GM19372 (cell line): ENCODE measurements at regions not wholly inside any gene's neighbourhood (a gene's known extent, or its start where the extent isn't known, plus 50 kb on each side); places are given as distances from the start of the nearest gene placed in this dataset.

Experiments
- ATAC-seq: cut with Tn5 transposase; IDR thresholded peaks from one replicate; pipeline ENCODE4 v1.9.1; 2021; ENCODE audit warnings: mild to moderate bottlenecking, low read depth, moderate library complexity; ENCODE audit not compliant: unreplicated experiment

DNA sequence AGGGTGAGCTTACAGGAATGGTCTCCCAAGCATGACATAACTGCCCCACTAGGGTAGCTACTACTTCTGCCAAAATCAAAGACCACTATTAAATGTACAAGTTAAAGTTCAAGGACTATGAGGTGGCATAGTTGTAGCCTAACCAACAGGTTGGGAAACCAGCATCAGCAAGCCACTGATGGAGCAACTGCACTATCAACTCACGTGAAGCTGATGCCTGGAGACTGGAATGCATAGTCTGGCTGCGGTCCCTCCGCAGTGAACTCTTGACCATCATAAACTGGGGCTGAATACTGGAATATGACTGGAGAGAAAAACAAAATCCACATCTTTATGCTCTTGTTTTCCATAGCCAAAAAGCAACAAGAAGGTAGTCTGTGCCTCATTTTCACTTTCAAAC lies 541.4 kb downstream of the DNAJB9 start:
- ATAC-seq: no peak

DNA sequence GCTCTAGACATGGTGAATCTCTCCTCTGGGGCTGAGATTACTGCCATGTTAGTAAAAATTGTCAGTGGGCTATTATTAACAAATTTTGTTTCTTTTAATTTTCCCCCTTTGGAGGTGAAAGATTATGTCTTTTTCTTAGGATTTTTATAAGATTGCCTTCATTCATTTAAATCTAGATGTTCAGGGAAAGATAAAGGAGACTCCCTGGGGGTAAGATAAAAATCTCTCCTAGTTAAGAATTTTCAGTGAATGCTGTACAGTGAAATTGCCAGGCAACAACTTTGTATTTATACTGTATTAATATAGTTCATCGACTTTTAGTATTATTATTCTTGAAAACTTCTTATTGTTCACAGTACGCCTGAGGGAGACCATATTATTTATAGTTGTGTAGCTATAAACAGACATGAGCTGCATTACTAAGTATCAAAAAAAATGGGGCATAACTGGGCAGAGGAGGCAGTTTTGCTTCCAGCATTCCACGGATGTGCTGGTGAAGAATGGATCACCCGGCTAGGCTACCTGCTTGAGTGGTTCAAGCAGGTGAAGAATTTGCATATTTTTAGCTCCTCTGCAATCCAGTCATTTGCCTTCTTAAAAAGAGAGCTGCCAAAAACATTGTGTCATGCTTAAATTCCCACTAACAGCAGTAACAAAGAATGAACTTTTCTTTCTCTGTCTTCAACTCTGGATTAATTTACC lies 552.1 kb downstream of the DNAJB9 start:
- ATAC-seq: no peak

DNA sequence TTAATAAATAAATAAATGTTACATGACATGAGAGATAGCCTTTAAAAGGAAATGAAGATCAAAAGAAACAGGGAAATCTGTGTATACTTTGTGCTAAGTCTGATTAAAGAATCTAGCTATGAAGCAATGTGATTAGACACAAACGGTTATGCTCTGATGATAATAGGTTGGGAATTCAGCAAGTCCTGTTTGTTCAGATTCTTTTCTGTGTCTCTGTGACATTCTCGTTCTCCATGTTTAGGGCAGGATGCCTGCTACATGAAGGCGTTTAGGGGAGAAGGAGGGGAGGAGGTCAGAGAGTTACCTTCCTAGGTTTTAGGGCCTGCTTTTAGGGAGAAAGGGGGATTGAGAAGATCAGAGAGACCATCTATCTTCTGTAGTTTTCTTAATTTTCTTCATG lies 555.3 kb downstream of the DNAJB9 start:
- no peak for ATAC-seq

DNA sequence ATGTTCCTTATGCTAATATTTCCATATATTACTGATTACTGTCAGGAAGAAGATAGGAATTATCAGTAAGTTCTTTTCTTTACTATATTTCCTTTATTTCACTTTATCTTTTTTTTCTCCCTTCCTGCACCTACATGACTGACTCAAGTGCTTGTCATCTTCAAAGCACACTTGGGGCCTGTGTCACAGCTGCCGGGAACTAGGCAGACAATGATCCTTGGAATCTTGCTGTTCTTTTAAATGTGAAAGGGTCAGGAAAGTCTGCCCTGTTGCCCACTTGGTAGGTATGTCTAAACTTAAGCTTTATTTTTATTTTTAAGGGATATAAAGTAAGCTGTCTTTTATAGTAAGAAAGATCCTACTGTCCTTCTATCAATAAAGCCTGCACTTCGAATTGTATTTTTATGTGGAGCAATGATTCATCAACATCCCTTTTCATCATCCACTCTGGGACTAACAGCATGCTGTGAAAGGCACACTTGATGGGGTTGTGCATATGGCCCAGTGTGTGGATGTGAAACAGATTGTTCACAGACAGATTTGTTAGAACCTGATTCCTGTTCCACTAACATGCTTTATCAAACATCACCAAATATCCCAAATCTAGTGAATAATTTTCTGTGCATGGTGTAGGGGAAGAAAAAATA lies 556.9 kb downstream of the DNAJB9 start:
- no peak for ATAC-seq

DNA sequence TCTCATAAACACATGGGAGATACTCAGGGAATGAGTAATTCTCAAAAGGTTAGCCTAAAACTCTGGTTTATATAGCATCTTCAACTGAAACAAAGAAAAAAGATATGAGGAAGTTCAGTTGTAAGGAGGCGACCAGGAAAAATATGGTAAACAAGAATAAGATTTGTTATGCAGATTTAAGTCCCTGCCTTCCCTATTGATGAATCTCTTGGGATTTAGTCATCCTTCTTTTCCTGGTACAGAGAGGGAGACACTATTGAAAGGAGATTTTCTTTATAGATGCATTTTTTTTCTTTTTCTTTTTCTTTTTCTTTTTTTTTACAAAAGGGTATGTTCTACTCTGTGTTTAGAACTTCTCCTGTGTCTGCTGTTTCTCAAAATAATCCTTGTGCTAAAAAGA lies 557.5 kb downstream of the DNAJB9 start:
- ATAC-seq: no peak

DNA sequence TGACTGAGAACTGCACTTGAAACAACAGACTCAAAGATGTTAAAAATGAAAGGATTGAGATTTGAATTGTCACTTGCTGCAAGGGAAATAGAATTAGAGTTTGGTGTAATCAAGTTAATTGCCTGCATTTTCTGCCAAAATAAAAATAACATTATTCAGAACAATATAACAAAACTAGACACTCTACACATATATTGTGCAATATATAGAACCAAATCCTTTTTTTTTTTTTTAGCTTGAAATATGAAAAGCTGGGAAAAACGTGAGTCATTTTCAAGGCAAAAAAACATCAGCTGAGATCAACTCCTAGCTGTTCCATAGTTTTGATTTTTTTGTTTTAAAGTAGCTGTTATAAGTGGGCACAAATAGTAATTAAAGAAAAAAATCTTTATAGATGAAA lies 561.5 kb downstream of the DNAJB9 start:
- ATAC-seq: no peak

DNA sequence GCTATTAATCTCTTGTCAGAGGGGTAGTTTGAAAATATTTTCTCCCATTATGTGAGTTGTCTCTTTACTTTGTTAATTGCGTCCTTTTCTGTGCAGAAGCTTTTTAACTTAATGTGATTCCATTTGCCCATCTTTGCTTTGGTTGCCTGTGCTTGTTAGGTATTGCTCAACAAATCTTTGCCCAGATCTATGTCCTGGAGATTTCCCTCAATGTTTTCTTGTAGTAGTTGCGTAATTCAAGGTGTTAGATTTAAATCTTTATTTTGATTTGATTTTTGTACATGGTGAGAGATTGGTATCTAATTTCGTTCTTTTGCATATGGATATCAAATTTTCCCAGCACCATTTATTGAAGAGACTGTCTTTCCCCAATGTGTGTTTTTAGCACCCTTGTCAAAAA lies 567.2 kb downstream of the DNAJB9 start:
- no peak for ATAC-seq

DNA sequence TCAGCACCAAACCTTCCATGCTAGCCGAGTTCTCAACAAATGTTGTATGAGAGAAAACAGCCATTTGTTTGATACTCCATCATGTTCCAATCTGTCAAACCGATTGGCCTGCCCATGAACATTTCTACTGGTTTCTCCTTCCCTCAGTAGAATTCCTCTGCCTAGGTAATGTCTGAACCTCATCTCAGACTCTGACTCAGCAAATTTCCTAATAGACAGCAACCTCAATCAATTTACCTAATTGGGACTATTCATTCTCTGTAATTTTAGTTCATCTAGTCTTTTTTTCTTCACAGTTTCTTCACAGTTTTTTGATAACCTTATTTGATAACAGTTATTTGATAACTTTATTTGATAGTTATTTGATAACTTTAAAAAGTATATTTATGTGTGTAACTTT lies 585.1 kb downstream of the DNAJB9 start:
- ATAC-seq: no peak

DNA sequence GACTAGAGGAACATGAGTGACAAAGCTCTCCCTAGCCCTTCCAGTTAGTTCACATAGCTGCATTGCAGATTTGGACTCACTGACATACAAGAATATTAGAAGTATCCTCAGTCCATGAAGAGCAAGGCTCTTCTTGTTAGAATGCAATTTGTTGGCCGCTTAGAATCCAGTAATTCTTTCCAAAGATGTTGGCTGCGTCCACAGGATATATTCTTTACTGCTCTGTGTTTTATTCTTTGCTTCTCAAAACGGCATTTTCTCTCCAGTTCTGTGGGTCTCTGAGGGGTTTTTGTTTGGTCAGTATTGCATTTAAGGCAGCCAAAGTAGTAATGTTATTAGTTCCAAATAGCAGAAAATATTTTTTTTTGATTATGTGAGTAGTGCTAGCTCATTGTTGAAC lies 588.6 kb downstream of the DNAJB9 start:
- ATAC-seq: no peak

DNA sequence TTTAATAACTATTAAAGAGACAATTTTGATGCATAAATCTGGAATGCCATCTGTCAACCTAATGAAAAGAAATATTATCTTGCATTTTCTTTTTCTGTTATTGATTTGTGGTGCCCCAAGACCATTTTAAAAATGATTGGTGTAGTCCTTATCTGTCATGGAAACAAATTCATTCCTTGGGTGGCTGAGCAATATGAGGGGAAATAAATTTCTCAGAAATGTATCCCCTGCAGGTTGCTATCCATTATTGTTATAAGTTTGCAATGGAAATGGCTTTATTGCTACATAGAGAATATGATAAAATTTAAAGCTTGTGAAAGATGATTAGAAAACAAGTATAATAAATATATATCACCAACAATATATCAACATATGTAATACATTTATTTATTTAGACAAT lies 607.0 kb downstream of the DNAJB9 start:
- ATAC-seq: no peak

DNA sequence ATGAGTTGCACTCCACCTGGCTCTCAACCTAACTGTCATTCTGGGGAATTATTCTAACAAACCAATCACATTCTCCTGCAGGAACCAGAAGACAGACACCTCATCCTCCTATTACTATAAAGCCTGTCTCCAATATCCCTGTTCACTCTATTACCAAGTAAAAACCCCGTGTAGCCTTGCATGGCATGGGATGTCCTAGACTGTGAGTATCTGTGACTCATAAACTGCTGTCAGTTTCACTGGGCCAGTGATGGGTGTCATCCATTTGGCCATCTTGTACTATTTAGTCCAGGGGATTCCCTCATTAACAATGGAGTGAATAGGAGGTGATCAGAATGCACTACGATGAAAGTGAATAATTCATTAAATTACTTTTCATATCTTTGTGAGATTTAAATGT lies 608.7 kb downstream of the DNAJB9 start:
- no peak for ATAC-seq

DNA sequence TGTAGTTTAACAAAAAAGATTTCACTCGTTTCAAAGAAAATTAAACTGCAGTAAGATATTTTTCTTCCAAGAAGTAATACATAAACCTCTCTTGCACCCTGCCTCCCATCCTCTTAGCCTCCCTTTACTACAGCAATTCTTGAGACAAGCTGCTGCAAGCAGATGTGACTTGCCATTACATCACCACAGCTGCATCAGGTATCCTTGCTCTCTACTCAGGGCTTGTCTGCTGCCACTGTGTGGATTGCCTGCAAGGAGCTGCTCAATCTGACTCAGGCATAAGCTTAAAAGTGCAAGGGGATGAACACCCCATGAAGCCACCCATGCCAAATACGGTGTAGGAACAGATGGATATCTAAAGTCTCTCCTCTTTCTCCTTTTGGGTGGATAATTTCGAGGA lies 609.9 kb downstream of the DNAJB9 start:
- no peak for ATAC-seq

DNA sequence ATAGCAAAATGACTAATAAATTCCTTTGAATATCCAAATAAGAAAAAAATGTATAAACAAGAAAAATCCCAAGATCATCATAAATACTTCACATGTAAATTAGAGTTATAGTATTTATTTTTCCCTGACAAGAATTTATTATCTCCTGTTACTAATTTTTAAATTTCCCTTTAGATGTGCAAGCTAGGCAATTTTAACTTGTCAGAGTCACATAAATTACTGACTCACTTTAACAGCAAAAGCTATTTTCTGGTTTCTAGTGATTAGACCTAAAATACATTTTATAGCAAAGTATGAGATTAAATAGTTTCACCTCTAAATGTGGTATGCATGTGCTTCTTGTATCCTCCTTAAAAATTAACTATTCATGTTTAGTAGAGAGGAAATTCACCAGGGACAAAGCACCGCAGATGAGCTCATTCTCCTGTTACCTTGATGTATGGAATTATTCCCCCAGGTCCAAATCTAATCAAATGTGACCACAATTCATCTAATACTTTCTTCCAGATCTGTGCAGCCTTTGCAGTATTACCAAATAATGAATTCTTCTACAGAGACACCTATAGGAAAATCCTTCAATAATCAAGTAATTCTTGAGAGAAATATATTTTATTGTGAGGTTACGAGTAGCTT lies 621.2 kb downstream of the DNAJB9 start:
- no peak for ATAC-seq

DNA sequence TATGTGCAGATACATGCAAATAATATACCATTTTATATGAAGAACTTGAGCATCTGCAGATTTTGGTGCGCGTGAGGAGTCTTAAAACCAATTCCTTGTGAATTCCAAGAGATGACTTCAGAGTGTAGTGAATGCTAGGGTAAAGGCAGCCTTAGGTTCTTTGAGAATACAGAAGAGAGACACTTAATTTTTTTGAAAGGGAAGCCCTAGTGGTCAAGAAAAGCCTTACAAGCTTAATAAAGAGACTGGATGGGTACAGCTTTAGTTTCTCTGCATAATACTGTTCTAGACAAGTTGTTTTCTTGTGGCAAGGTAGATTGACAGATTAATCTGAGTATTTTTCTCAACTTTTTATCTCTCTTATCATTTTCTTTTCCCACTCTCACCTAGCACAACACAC lies 636.5 kb downstream of the DNAJB9 start:
- ATAC-seq: no peak

DNA sequence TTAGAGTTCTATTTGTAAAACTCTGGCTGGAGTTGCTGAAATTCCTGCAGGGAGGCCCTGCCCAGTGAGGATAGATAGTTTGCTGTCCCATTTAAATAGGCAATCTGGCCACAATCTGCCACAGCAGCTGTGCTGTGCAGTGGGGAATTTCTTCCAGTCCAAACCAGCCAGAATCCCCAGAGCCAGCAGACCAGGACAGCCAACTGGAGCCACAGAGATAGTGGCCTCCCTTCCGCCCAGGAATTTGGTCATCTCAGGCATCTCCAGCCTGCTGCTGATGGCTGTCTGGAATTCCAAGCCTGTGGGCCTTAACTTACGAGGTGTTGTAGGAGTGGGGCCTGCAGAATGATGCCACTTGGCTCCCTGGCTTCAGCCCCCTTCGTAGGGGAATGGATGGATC lies 643.4 kb downstream of the DNAJB9 start:
- no peak for ATAC-seq

DNA sequence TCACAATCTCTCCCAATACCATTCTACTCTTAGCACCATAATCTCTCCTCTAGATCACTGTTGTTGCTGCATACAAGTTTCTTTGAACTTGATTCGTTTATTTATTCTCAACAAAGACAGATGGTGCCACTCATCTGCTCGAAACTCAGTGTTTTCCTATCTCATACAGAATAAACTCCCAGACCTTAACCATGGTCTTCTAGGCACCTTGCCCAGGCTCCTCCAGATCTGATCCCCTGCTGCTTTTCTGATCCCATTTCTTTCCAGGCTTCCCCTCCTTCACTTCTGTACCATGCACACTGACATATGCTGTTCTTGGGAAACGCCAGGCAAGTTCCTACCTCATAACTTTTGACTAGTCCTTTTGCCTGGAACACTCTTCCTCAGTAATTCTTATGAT lies 645.7 kb downstream of the DNAJB9 start:
- no peak for ATAC-seq

DNA sequence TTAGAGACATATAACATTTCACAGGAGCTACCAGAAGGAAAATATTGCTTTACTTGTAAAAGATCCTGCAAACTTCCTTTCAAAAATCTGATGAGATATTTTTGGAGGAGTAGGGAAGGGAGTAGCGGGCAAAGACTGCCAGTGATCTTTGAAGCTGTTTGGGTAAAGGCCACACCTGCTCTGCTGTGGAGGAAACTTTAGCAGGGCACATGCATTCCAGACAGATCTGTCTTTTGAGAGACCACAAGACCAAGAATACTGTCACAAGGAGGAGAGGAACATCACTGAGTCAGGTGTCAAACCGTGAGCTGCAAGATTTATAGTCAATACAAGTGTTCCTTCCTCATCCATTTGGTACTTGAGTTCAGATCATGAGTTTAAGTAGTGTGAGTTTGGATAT lies 654.4 kb downstream of the DNAJB9 start:
- no peak for ATAC-seq

DNA sequence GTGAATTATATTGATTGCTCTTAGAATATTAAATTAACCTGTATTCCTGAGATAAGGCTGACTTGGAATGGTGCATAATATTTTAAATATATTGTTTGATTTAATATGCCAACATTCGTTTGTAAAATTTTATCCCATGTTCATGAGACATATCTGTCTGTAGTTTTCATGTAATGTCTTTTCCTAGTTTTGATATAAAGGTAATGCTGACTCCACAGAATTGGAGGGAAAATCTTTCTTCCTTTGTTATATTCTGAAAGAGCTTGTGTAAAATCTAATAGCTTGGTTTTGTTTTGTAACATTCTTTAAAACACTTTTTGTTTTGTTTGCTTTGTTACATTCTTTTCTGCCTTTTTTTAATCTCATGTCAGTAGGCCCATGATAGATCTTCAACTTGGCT lies 657.0 kb downstream of the DNAJB9 start:
- no peak for ATAC-seq

DNA sequence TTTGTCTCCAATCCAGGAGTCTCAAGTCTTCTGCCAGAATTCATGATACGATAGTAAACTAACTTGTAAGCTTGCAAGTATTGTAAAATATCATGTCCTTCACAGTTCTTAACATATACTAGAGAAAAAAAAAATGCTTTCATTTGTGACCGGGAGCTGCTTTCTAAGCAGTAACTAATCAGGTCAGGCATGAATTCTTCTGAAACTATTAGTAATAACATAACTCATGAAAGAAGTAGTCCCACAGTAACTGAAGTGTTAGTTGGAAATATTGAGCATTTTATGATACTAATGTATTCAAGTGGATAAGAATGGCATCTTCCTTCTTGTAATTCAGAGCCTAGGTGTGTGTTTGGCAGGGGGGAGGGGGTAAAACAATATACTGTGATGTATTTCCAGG lies 665.6 kb downstream of the DNAJB9 start:
- ATAC-seq: peak; percentile 76

DNA sequence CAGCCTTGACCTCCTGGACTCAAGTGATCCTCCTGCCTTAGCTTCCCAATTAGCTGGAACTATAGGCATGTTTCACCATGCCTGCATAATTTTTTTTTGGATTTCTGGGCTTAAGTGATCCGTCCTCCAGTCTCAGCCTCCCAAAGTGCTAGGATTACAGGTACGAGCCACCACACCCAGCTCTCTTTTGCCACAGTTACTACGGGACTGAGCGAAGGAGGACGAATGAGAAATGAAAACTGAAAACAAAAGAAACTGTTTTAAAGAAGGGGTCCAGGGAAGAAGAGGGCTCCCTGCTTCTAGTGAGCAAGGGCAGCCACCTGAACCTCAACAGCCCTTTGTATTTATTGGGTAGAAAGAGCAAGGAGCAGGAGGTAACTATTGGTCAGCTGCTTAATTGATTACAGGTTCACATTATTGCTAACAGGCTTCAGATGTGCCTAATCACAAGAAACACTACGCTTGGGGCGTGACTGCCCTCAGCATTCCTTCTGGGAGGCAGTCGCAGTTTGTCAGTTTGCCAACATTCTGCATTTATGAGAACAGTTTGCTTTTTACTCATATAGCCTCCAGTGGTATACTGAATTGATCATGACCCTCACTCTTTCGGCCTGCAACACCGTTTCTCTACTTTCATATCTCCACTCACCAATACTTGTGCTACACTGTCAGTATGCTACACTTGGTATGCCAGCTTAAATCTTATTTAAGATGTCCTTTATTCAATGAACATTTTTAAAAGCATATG lies 676.8 kb downstream of the DNAJB9 start:
- ATAC-seq: no peak

DNA sequence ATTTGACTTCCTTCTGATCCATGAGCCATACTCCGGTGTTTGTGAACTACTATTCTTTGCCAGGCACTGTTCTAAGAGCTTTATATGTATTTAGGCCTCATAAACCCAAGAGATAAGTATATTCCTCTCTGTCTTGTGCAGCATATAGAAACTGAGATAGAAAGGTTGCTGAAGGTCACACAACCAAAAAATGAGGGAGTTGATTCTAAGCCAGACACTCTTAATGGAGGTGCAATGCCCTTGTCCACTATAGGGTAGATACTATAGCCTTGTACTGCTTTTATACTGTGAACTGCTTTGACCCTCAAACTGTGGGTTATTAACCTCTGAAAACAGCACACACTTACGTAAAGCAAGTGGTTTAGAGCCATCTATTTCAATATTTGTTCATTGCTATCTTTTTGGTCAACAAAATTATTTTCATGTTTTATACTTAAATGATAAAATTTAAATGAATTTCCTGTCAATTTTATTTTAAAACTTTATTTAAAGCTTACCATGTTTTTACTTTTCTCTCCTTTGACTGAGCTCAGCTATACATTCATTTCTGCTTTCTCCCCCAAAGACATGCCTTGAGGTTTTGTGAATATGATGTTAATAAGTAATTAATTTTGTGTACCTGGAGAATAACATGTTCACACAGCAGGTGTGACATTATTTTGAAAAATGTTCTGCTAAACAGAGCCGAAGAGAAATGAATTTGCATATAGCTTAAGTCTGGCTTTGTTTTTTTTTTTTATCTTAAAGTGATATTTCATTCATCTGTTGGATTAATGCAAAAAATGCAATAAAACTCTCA lies 687.3 kb downstream of the DNAJB9 start:
- ATAC-seq: no peak
